ENCODE measurements at regions not wholly inside any gene's neighbourhood (a gene's known extent, or its start where the extent isn't known, plus 50 kb on each side); places are given as distances from the start of the nearest gene placed in this dataset.

GRCh38 chr18:51852681-51853080, 487.3 kb upstream of the DCC start:
- DNase-seq (ENCODE audit: low read depth) = no peak

- DNase-seq (ENCODE audit: low read depth) = no peak
These were observed 482.0 kb upstream of the DCC start for GRCh38 chr18:51857989-51858388.

- no peak for DNase-seq (ENCODE audit: low read depth)
These were observed 479.0 kb upstream of the DCC start for GRCh38 chr18:51861046-51861445.

GRCh38 chr18:51862051-51862715, 477.8 kb upstream of the DCC start:
- no peak for DNase-seq (ENCODE audit: low read depth)

- no peak for DNase-seq (ENCODE audit: low read depth)
These were observed 475.6 kb upstream of the DCC start for GRCh38 chr18:51864219-51864965.

GRCh38 chr18:51865538-51865937, 474.5 kb upstream of the DCC start:
- DNase-seq (ENCODE audit: low read depth) = no peak

GRCh38 chr18:51867767-51868166, 472.2 kb upstream of the DCC start:
- no peak for DNase-seq (ENCODE audit: low read depth)

GRCh38 chr18:51878724-51879123, 461.3 kb upstream of the DCC start:
- no peak for DNase-seq (ENCODE audit: low read depth)

GRCh38 chr18:51879329-51879728, 460.7 kb upstream of the DCC start:
- no peak for DNase-seq (ENCODE audit: low read depth)

GRCh38 chr18:51881394-51881793, 458.6 kb upstream of the DCC start:
- no peak for DNase-seq (ENCODE audit: low read depth)

GRCh38 chr18:51884039-51884438, 456.0 kb upstream of the DCC start:
- no peak for DNase-seq (ENCODE audit: low read depth)

GRCh38 chr18:51890762-51891161, 449.2 kb upstream of the DCC start:
- DNase-seq (ENCODE audit: low read depth) = no peak

GRCh38 chr18:51891876-51892275, 448.1 kb upstream of the DCC start:
- no peak for DNase-seq (ENCODE audit: low read depth)

- no peak for DNase-seq (ENCODE audit: low read depth)
These were observed 442.1 kb upstream of the DCC start for GRCh38 chr18:51897884-51898283.

- no peak for DNase-seq (ENCODE audit: low read depth)
These were observed 432.1 kb upstream of the DCC start for GRCh38 chr18:51907687-51908597.

GRCh38 chr18:51908598-51908944, 431.4 kb upstream of the DCC start:
- no peak for DNase-seq (ENCODE audit: low read depth)

- DNase-seq (ENCODE audit: low read depth) = no peak
These were observed 428.4 kb upstream of the DCC start for GRCh38 chr18:51911584-51911983.

- no peak for DNase-seq (ENCODE audit: low read depth)
These were observed 427.6 kb upstream of the DCC start for GRCh38 chr18:51912381-51912780.

- no peak for DNase-seq (ENCODE audit: low read depth)
These were observed 424.8 kb upstream of the DCC start for GRCh38 chr18:51915176-51915575.

GRCh38 chr18:51921862-51922261, 418.1 kb upstream of the DCC start:
- no peak for DNase-seq (ENCODE audit: low read depth)

- no peak for DNase-seq (ENCODE audit: low read depth)
These were observed 406.1 kb upstream of the DCC start for GRCh38 chr18:51933903-51934302.

- DNase-seq (ENCODE audit: low read depth) = no peak
These were observed 403.9 kb upstream of the DCC start for GRCh38 chr18:51936115-51936514.

- no peak for DNase-seq (ENCODE audit: low read depth)
These were observed 398.0 kb upstream of the DCC start for GRCh38 chr18:51941999-51942398.
